H1 (cell line): ENCODE measurements at regions not wholly inside any gene's neighbourhood (a gene's known extent, or its start where the extent isn't known, plus 50 kb on each side); places are given as distances from the start of the nearest gene placed in this dataset.

Experiments used
- CTCF ChIA-PET: fragments of 300-600 bp; sonication (Branson Sonifier 250); formaldehyde crosslinking; loops from one replicate; lab custom pipeline; 2021; ENCODE audit not compliant: partially characterized antibody; lab: Charles Lee
- POLR2A ChIA-PET: fragments of 300-600 bp; sonication (Branson Sonifier 250); formaldehyde crosslinking; loops from one replicate; lab custom pipeline; 2021; ENCODE audit warnings: inconsistent platforms; ENCODE audit not compliant: partially characterized antibody; lab: Charles Lee
- DNase-seq, 2 experiments: peaks; one replicate each; pipeline versions ENCODE4 v3.0.0 to v3.0.0-alpha.2; 2010 to 2022; ENCODE audit warnings: low spot score in 2 of 2, low read depth in 1 of 2, mixed read lengths in 1 of 2
- FAIRE-seq: peaks from 2 replicates; lab custom pipeline; 2011; peaks lifted over from hg19 to GRCh38; lab: Jason Lieb, UNC
- H2AFZ ChIP-seq: 2 replicates; pipeline ENCODE4 v1.8.1; 2012; ENCODE audit warnings: low read length, inconsistent platforms
- H2AK5ac ChIP-seq: 2 replicates; pipeline ENCODE4 v1.6.1; 2013; ENCODE audit warnings: low read depth, low read length
- H2BK120ac ChIP-seq: replicated peaks from 2 replicates; pipeline ENCODE3; 2013; ENCODE audit warnings: low read depth, low read length, inconsistent platforms
- H2BK12ac ChIP-seq: 2 replicates; pipeline ENCODE4 v1.6.1; 2013; ENCODE audit warnings: low read depth, low read length
- H2BK15ac ChIP-seq: 2 replicates; pipeline ENCODE4 v1.6.1; 2013; ENCODE audit warnings: low read length
- H2BK20ac ChIP-seq: 2 replicates; pipeline ENCODE4 v1.6.1; 2013; ENCODE audit warnings: low read length
- H2BK5ac ChIP-seq: 2 replicates; pipeline ENCODE4 v1.6.1; 2013; ENCODE audit warnings: low read depth, low read length
- H3K14ac ChIP-seq: 2 replicates; pipeline ENCODE4 v1.6.1; 2013; ENCODE audit warnings: inconsistent platforms; ENCODE audit not compliant: insufficient read length
- H3K18ac ChIP-seq: 2 replicates; pipeline ENCODE4 v1.6.1; 2013; ENCODE audit warnings: low read length; ENCODE audit errors: extremely low read depth
- H3K23ac ChIP-seq: 2 replicates; pipeline ENCODE4 v1.6.1; 2013; ENCODE audit warnings: inconsistent platforms; ENCODE audit not compliant: insufficient read length
- H3K23me2 ChIP-seq: 2 replicates; pipeline ENCODE4 v1.6.1; 2013; ENCODE audit warnings: low read depth, low read length
- H3K27ac ChIP-seq: 2 replicates; pipeline ENCODE4 v1.6.1; 2011; ENCODE audit warnings: low read depth, low read length, inconsistent platforms
- H3K27me3 ChIP-seq, 4 experiments: replicated peaks in 1 of 4; 1 replicate in 1 of 4; 2 replicates in 3 of 4; pipeline versions ENCODE4 v1.6.1 to v1.8.1; 2011 to 2013; ENCODE audit warnings: low read length in 3 of 4, mild to moderate bottlenecking in 3 of 4, inconsistent platforms in 2 of 4, mixed read lengths in 2 of 4, moderate library complexity in 1 of 4; ENCODE audit not compliant: control insufficient read depth in 3 of 4, insufficient read depth in 3 of 4; ENCODE audit errors: extremely low read depth in 1 of 4
- H3K36me3 ChIP-seq, 4 experiments: 2 replicates each; pipeline versions ENCODE4 v1.6.1 to v1.8.1; 2011 to 2013; ENCODE audit warnings: mild to moderate bottlenecking in 4 of 4, low read length in 3 of 4, moderate library complexity in 2 of 4, control low read depth in 1 of 4, inconsistent platforms in 1 of 4; ENCODE audit not compliant: insufficient read depth in 4 of 4, control insufficient read depth in 2 of 4
- H3K4ac ChIP-seq: replicated peaks from 2 replicates; pipeline ENCODE3; 2013; ENCODE audit warnings: low read length, low read depth, mixed read lengths, inconsistent platforms; ENCODE audit not compliant: insufficient read length
- H3K4me1 ChIP-seq, 4 experiments: replicated peaks in 1 of 4; 1 replicate in 1 of 4; 2 replicates in 3 of 4; pipeline versions ENCODE4 v1.6.1 to v1.8.1; 2011 to 2013; ENCODE audit warnings: low read length in 3 of 4, inconsistent platforms in 2 of 4, mixed read lengths in 1 of 4; ENCODE audit not compliant: insufficient read depth in 4 of 4, control insufficient read depth in 3 of 4
- H3K4me2 ChIP-seq, 2 experiments: 2 replicates each; pipeline versions ENCODE4 v1.6.1 to v1.8.1; 2011 to 2013; ENCODE audit warnings: low read depth in 2 of 2, low read length in 2 of 2, control low read depth in 1 of 2, inconsistent platforms in 1 of 2, mild to moderate bottlenecking in 1 of 2; ENCODE audit not compliant: insufficient read depth in 1 of 2
- H3K4me3 ChIP-seq, 4 experiments: fragments of 200-600, 300-600 bp in 1 of 4; sonication (generic), shearing (Covaris generic), sonication (Bioruptor Twin) in 1 of 4; 2 replicates each; pipeline versions ENCODE4 v1.5.1 to v1.8.1; 2011 to 2016; ENCODE audit warnings: low read length in 4 of 4, low read depth in 3 of 4, control low read depth in 2 of 4, inconsistent platforms in 2 of 4, mild to moderate bottlenecking in 2 of 4, mixed read lengths in 1 of 4, moderate library complexity in 1 of 4; ENCODE audit not compliant: insufficient read depth in 2 of 4; ENCODE audit errors: extremely low read depth in 1 of 4
- H3K56ac ChIP-seq: replicated peaks from 2 replicates; pipeline ENCODE3; 2013; ENCODE audit warnings: low read depth, mild to moderate bottlenecking, mixed read lengths, low read length, inconsistent platforms; ENCODE audit not compliant: insufficient read length
- H3K79me1 ChIP-seq: 2 replicates; pipeline ENCODE4 v1.6.1; 2013; ENCODE audit warnings: low read depth, low read length, control low read depth
- H3K79me2 ChIP-seq, 2 experiments: 2 replicates each; pipeline versions ENCODE4 v1.6.1 to v1.8.1; 2012 to 2013; ENCODE audit warnings: low read length in 2 of 2, mild to moderate bottlenecking in 2 of 2, inconsistent platforms in 1 of 2; ENCODE audit not compliant: insufficient read depth in 2 of 2, control insufficient read depth in 1 of 2
- H3K9ac ChIP-seq, 4 experiments: replicated peaks in 1 of 4; 1 replicate in 1 of 4; 2 replicates in 3 of 4; pipeline versions ENCODE4 v1.6.1 to v1.8.1; 2011 to 2013; ENCODE audit warnings: low read depth in 3 of 4, low read length in 3 of 4, control low read depth in 2 of 4, mild to moderate bottlenecking in 2 of 4, moderate library complexity in 2 of 4, inconsistent platforms in 1 of 4; ENCODE audit errors: extremely low read depth in 1 of 4
- H3K9me3 ChIP-seq, 2 experiments: 2 replicates each; pipeline versions ENCODE4 v1.6.1 to v1.8.1; 2012 to 2013; ENCODE audit warnings: mild to moderate bottlenecking in 2 of 2, moderate library complexity in 2 of 2, control low read depth in 1 of 2, inconsistent platforms in 1 of 2, low read depth in 1 of 2, low read length in 1 of 2, mixed read lengths in 1 of 2; ENCODE audit not compliant: insufficient read depth in 2 of 2
- H4K20me1 ChIP-seq, 2 experiments: replicated peaks in 1 of 2; 2 replicates each; pipeline versions ENCODE3 to v1.8.1; 2011 to 2013; ENCODE audit warnings: inconsistent platforms in 2 of 2, low read length in 2 of 2, mild to moderate bottlenecking in 1 of 2; ENCODE audit not compliant: insufficient read depth in 2 of 2, control insufficient read depth in 1 of 2
- H4K5ac ChIP-seq: 2 replicates; pipeline ENCODE4 v1.6.1; 2013; ENCODE audit warnings: low read length, low read depth, mixed read lengths, inconsistent platforms; ENCODE audit not compliant: insufficient read length
- H4K8ac ChIP-seq: 2 replicates; pipeline ENCODE4 v1.8.0; 2013; ENCODE audit warnings: mild to moderate bottlenecking, moderate library complexity, low read length, inconsistent platforms; ENCODE audit not compliant: insufficient read depth; ENCODE audit errors: extremely low read depth
- H4K91ac ChIP-seq: replicated peaks from 2 replicates; pipeline ENCODE3; 2013; ENCODE audit warnings: low read length, mixed read lengths, inconsistent platforms; ENCODE audit not compliant: insufficient read length
- CTBP2 ChIP-seq: IDR thresholded peaks from 2 replicates; pipeline ENCODE4 v1.7.0; 2011; ENCODE audit warnings: borderline replicate concordance, mild to moderate bottlenecking, moderate library complexity, mixed read lengths, low read length; ENCODE audit not compliant: insufficient read depth, insufficient read length
- EZH2 ChIP-seq: fragments of 200-600 bp; sonication (generic); IDR thresholded peaks from 2 replicates; pipeline ENCODE4 v1.7.1; 2012; ENCODE audit warnings: low read depth, mild to moderate bottlenecking, moderate library complexity, low read length, inconsistent platforms; ENCODE audit not compliant: severe bottlenecking
- RBBP5 ChIP-seq: IDR thresholded peaks from 2 replicates; pipeline ENCODE4 v1.7.1; 2012; ENCODE audit warnings: low read depth, mild to moderate bottlenecking, inconsistent platforms, low read length, moderate library complexity, borderline replicate concordance
- SP4 ChIP-seq: IDR thresholded peaks from 2 replicates; pipeline ENCODE4 v1.6.1; 2012; ENCODE audit warnings: low read length, inconsistent platforms
- WGBS, 2 experiments: shearing (Covaris generic) in 1 of 2; methylation state at CpG; one replicate each; pipeline versions ENCODE4 v1.1.6 to v1.1.7; 2013 to 2015; ENCODE audit warnings: low lambda C conversion rate in 2 of 2, mixed read lengths in 2 of 2, inconsistent platforms in 1 of 2, low coverage in 1 of 2, missing lambda C conversion rate in 1 of 2; ENCODE audit not compliant: insufficient replicate concordance in 2 of 2, insufficient coverage in 1 of 2, insufficient read length in 1 of 2; ENCODE audit errors: extremely low coverage in 1 of 2, missing lambda C conversion rate in 1 of 2; 5-methylcytosine and 5-hydroxymethylcytosine counted together

DNA sequence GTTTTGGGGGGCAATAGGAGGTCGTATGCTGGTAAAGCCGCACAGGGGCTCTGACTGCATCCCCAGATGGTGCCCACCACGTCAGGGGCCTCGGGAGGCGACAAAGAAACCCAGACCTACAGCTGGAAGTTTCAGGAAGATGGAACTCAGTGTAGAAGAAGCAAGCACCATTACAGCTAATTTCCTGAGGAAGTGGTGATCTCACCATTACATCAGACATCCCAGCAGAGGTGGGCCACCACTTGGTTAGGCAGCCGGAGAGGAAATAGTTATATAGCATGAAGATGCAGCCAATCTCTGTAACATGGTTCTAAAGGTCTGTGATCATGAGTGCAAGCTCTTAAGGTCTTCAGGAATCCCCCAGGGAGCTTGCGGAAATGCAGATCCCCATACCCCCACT lies 127.3 kb upstream of the PCBD1 start:
- WGBS, 2 experiments, result 89% methylated on average over 7 of the region's 7 CpGs; no CpG with 5 or more reads in 1 of the 2 experiments
- H3K23me2 ChIP-seq, result no peaks in the 10 kb centered on the region
- H2BK120ac ChIP-seq, result no peak overlapping the region
- no peak overlapping the region for H3K18ac ChIP-seq
- H3K27ac ChIP-seq, result no peak overlapping the region
- no peak overlapping the region for H2BK20ac ChIP-seq
- H3K14ac ChIP-seq, result no peak overlapping the region
- no peak overlapping the region for H2AFZ ChIP-seq
- H4K91ac ChIP-seq, result no peak overlapping the region
- H3K79me2 ChIP-seq, result no peaks in the 10 kb centered on the region
- DNase-seq, result no peak
- no peaks in the 10 kb centered on the region for H3K9me3 ChIP-seq
- H2BK5ac ChIP-seq, result no peak overlapping the region
- H3K79me1 ChIP-seq, result no peaks in the 10 kb centered on the region
- H4K8ac ChIP-seq, result no peak overlapping the region
- H3K4me3 ChIP-seq, result no peak overlapping the region
- no peak overlapping the region for H3K56ac ChIP-seq
- no peak overlapping the region for H2AK5ac ChIP-seq
- no peak overlapping the region for H2BK12ac ChIP-seq
- CTCF ChIA-PET, result interaction anchor here (0.7 to 1.9 kb wide), 8 partner anchors 11 to 206 kb away, joined by 3 to 12 read pairs (median 4); no protein-coding TSS in a partner anchor
- H3K27me3 ChIP-seq, result no peaks in the 10 kb centered on the region
- H2BK15ac ChIP-seq, result no peak overlapping the region
- H3K36me3 ChIP-seq, result no peaks in the 10 kb centered on the region
- no peak overlapping the region for H3K4me2 ChIP-seq
- no peak overlapping the region for H3K4ac ChIP-seq
- no peaks in the 10 kb centered on the region for H3K4me1 ChIP-seq
- H4K5ac ChIP-seq, result no peak overlapping the region
- POLR2A ChIA-PET, result no interaction called here
- H3K23ac ChIP-seq, result no peak overlapping the region
- no peak for FAIRE-seq
- no peaks in the 10 kb centered on the region for H4K20me1 ChIP-seq
- H3K9ac ChIP-seq, result no peak overlapping the region
- TF ChIP-seq SP4 (no peak), EZH2 (no peak), RBBP5 (no peak), CTBP2 (no peak)
